CD4-positive, alpha-beta T cell treated with Interleukin-17A for 1 hour (primary cell): ENCODE measurements at regions not wholly inside any gene's neighbourhood (a gene's known extent, or its start where the extent isn't known, plus 50 kb on each side); places are given as distances from the start of the nearest gene placed in this dataset.

Experiments used
- DNase-seq: peaks from one replicate; pipeline ENCODE4 v3.0.0-alpha.2; 2020

DNA sequence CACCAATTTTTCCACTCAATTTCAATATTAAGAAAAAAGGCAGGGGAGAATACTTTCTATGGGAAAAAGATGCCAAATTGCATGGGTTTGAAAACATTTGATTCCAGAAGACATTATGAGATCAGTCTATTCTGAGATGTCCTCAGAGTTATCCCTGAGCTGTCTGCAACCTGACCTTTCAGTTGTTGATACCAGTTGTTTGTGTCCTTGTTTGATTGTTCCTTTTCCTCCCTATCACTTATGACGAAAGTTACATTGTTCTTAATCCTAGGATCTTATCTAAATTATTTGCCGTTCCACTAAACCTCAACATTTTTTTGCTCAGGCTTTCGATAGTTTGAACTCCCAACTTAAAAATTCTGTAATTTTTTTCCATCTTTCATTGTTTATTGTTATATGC lies 336.3 kb upstream of the NOVA1 start:
- DNase-seq = no peak

DNA sequence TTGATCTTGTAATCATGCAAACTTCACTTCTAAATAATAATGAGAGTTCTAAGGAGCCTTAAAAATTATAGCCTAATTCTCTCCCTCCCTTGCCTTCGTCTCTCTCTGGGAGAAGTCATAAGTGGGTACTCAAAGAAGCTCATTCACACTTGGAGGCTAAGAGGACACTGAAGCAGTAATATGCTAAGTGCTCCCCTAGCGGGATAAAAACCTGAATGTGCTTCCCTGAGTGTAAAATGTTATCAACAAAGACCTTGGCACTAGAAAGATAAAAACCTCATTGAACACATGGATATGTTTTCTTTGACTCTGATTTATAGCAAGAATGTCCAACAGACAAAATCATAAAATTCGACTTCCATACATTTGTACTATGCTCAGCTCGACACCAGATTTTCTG lies 337.9 kb upstream of the NOVA1 start:
- DNase-seq = no peak

DNA sequence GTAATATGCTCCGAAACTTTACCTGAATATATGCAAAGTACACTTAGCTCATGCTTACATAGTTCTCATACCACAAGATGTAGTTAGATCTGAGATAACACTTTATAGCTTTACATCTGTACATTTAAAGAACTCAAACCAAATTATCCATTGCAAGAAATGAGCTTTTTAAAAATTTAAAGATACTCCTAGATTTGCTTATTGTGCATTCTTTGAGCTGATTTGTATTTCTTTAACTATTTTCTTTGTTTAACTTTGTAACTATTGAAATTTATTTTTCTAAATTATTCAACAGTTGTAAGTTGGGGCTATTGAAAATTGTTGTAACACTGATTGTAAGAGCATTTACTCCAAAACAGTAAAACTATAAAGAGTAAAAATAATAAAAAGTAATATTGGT lies 340.2 kb upstream of the NOVA1 start:
- no peak for DNase-seq

DNA sequence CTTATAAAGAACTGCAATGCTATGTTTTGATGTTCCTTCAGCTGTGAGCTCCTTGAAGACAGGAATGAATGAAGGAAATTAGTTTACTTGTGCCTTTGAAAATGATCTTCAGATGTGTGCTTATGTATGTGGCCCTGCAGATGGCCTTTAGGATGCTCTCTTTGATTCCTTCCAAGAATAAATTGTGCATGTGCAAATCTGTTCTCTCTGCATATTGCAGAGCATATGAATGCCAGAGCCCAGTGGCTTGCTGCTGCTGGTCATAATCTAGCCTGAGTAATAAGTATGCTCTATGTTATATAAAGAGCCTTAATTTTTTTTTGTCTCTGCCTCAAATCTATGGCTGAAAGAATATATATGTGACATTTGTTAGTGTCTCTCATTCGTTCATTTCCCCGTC lies 341.9 kb upstream of the NOVA1 start:
- DNase-seq = no peak

DNA sequence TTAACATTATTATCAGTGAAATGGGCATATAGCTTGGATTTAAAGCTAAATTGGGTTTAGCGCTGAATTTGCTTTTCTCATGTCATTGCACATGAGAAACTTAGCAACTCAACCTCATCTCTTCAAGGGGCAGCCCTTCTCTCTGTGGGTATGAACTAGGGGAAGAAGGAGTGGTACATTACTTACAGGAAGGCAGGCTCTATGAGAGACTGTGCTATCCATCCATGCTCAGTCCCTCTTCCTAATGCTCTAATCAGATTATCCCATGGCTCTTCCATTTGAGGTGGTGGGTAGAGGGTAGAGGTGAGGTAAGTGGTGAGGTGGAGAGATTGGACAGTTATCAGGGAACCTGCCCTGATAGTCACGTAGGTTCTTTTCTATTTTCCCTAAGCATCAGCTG lies 343.7 kb upstream of the NOVA1 start:
- no peak for DNase-seq

DNA sequence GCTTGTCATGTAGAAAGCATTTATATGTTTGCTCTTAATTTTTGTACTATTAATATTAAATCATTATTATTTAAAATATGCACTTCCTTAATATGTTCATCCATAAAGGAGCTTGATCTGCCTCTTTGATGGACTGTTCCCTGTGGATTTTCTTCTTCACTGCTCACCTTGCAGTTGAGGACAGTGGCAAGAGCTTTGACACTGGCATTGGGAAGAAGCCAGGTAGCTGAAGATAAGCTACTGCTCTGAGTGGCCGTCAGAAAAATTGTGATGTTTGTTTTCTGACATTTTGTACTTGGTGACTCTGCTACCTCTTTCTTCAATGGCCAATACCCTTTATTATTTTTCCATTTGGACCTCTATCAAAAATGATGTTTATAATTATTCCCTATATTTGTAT lies 349.4 kb upstream of the NOVA1 start:
- DNase-seq = no peak

DNA sequence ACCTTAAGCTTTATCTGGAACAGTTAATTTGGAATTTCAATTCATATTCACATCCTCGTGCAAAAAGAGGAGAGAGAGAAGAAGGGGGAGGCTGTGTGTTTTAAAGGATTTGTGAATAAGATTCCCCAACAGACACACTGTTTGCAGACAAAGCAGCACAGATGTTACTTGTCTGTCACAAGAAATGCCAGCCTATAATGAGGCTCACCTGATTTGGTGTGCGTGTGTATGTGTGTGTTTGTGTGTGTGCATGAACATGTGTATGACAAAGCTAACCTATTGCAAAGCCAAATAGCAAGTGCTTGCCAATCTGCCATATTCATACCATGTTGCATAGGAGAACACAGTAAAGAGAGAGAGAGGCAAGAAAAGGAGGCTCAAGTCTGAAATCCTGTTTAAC lies 361.6 kb upstream of the NOVA1 start:
- DNase-seq = no peak

DNA sequence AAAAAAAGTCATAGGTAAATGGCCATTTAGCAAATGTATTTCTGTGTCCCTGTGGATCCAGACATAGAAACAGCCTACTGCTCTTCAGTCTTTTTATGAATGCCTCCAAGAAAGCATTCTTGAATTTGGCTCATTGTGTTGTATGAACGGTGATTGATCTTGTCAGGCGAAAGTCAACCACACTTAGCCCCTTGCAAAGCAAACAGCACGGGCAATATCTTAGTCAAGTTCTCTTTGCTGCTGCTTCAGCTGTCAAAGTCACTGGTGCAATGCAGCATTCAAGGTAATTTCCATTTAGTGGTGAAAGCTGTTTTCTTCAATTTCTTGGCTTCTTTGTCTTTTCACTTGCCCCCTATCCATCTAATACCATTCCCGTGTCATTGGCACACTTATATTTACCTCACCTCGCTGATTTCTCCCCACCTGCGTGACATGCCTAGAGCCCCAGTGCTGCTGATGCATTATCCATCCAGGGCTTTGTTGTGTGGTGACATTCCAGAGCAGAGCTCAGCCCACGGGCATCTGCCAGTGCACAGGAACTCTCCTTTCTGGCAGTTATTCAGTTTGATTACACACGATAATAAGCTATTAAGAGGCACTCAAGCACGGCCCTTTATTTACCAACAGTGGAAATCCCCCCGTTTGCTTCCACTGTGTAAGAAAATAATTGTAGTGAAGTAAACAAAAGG lies 362.3 kb upstream of the NOVA1 start:
- no peak for DNase-seq

DNA sequence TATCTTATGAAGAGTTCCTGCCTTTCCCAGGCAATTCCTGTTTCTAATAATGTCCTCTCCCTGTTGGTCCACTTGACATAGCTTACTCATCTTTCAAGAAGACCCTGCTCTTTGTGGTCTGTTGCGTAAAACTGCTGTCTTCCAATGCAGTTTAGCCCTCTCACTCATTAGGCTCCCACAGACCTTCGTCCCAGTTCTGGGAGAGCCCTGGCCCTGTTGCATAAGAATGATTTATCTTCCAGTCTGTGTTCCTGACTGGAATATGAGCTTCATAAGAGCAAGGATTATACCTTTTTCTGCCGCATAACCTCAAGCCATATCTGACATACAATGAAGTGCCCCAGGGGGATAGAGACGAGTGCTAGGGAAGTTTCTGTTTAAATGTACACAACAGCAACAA lies 365.9 kb upstream of the NOVA1 start:
- DNase-seq = no peak

DNA sequence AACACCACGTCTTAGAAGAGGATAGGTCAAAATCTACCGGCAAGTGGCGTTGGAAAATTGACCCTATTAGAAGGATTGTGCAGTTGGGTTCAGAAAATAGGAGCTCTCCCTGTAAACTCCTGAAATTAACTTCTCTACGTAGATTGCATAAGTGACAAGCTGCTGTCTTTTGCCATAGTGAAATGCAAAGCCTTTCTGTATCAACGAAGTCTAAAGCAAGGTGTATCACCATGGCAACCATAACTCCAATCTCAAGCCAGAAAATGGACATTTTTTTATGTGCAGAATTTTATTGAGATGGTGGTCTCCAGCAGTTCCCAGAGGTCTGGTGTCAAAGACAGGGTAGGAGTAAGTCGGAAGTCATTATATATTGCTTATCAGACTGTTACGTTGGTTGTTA lies 367.7 kb upstream of the NOVA1 start:
- DNase-seq = no peak

DNA sequence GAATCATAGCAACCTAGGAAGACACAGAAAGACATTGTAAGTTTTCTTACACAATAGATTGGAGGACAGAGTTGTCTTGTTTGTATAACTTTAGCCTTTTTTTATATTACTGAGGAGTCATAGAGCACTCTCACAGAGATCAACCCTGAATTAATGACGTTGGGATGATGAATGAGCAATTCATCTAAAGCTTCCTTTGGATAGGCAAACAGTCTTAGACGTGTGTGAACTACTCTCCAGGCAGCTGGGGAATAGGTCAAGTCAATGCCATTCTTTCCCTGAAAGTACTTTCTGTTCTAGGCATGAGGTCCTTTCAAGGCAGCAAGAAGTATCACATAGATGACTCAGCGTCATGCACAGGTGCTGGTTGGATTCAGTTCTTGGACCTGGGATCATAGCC lies 369.1 kb upstream of the NOVA1 start:
- DNase-seq = no peak

DNA sequence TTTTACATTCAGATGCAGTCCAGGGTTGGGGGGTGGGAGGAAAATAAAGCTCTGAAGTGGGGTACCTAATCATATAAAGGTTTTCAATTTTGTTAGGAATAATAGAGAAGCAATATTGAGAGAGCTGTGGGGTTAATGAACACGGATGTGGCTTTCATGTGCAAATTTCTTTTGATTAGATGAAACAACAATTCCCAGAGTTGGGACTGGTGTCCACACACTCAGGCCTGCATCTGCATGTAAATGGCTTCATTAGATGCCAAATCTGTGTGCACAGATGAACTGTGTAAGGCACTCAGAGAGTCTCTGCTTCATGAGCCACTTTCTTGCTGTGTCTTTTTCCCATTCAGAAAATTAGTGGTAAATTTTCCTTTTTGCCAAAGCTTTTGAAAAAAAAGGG lies 377.1 kb upstream of the NOVA1 start:
- no peak for DNase-seq

DNA sequence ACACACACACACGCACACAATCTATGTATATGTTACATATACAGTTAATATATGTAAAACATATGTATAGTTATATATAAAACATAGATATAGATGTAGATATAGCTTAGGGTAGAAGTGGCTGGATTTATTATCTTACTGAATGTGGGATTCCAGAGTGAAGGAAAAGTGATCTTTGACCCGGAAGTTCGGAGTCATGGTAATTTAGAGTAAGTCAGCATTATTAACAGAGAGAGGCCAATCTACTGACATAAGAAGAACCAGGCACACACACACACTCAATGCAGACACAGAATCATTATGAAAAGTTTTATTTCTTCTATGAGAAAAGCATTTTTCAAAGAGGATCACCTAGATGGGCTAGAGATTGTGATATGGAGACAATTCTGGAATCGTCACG lies 384.2 kb upstream of the NOVA1 start:
- no peak for DNase-seq

DNA sequence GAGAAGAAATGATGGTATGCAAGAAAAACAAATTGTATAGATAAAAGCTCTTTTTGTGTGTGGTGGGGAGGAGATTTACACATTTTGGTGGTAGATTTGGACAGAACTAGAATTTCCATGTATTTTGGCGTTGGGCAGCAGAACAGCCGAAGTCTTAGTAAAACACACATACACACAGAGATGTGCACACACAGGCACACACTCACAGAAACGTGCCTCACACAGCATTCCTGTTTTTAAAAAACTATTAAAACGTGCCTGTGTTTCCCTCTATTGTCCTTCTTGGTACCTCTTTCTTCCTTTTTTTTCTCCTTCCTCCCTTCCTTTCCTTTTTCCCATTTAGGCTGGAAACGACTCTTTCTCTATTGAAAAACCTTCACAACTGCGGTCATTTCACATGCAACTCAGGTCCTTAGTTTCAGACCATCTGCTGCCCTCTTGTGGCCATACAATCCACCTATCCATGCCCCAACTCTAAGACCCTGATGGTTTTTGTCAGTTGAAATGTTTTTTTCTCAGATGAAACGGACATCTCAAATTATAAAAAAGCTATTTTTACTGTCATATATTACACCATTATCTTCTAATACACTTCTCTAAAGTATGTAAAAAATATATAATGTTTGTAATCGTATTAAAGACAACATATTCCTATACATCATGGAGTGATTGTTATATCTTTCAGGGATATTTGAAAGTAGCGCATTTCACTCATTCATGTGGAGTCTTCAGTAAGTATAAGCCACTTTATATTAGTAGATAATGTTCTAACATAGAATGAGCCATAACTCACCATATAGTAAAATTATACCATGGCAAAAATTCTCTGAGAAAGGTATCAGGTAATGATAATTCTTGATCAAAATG lies 386.7 kb upstream of the NOVA1 start:
- DNase-seq = no peak

DNA sequence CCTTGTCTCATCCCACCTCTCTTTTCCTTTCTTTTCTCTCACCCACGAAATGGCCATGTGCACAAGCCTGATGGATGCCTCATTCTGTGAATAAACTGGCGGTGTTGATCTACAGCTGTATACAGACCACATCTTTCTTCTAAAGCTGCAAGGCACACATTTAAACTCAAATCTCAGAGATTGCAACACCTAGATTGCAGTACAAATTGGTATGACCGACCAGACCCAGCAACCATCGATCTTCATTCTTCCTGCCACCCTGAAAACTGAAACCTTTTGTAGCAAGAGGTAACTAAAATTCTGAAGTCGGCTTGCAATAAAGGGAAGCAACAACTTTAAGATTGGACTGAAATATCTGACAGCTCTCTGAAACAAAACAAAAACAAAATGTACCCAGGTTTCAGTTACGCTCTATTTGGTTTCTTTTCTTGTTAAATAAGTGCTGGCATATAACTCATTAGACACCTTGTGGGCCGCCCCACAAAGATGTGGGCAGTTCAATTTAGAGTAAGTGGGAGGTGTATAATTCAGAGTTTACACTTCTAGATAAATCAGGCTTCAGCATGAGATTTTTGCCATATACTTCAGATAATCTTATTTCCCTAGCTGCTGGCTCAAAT lies 390.0 kb upstream of the NOVA1 start:
- no peak for DNase-seq

DNA sequence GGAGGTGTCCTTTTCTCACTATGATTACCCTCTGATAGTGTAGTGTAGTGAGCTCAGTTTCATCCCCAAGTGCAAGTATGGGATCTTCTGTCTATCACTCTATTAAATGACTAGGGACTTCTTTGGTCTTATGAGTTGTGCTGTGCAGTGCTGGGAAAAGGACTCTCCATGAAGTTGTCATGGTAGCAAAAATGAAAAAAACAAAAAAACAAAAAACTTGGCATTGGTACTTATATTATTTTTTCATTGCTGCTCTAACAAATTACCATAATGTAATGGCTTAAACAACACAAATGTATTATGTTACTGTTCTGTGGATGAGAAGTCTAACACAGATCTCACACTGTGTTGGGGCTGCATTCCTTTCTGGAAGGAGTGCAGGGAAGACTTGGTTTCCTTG lies 393.1 kb upstream of the NOVA1 start:
- no peak for DNase-seq

DNA sequence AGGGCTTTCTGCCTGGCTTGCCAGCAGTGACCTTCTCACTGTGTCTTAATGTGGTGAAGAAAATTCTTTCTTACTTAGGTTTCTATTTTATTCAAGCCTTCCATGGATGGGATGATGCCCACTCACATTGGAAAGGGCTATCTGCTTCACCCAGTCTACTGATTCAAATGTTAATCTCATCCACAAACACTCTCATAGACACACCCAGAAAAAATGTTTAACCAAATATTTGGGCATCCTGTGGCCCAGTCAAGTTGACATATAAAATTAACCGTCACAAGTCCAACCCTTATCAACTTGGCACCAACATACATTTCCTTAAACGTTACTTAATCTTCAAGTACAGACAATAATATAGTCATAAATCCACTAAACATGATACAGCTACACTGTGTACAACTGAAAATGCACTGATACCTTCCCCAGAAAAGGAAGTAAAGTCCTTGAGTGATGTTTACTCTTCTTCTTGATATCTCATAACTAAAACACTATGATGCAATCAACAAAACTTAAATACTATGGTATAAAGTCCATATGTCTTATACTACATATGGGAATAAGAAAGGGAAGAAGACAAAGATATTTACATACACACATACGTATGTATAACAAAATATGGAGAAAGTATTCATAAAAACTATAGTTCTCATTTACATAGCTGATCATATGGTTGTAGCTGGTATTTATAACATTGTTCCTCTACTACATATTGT lies 394.7 kb upstream of the NOVA1 start:
- DNase-seq = no peak

DNA sequence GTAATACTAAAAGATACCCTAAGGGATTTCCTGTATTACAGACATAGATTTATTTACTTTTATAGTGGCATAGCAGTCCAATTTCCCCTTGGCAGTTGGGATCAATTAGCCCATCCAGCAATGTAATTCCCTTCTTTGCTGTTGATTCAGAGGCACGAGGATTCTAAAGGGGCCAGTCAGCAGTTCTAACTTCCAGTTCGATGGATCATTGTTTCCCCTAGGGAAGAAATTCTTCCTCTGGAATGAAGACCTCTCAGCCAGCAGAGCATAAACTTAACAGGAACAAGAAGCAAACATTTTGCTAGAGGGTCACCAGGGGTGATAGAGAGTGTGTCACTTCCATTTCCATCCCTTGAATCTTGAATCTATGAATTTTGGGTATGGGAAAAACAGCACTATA lies 395.7 kb upstream of the NOVA1 start:
- DNase-seq = no peak

DNA sequence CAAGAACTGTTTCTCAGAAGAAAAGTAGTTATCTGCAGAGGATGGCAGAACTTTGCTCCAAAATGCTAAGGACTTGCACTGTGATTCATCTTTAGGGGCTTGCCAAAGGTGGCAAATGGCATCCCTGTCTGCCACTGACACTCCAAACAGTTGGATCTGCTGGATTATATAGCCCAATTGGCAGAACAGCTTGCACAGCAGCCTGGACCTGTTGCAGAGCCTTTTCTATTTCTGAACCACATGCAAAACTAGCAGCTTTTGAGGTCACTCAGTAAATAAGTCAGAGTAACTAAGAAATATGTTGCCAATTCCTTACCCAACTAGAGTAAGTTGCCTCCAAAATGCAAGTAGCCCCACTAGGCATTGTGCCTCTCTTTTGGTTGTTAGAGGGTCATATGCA lies 397.5 kb upstream of the NOVA1 start:
- no peak for DNase-seq

DNA sequence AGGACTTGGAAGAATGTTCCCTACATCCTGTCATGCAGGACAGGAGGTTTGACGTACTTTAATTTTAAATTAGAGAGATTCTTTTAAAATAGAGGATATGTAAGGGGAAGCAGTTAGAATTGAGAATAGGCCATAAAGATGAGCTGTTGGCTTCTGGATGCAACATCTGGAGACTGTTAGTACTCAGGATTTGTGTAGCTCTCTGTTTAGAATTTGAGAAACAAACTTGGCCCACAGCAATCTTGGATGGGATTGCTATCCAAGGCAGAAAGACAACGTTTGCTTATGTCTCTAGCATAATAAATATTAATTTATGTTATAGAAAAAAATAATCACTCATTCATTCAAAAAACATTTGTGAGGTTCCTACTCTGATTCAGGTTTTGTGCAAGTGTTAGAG lies 398.4 kb upstream of the NOVA1 start:
- DNase-seq = no peak

DNA sequence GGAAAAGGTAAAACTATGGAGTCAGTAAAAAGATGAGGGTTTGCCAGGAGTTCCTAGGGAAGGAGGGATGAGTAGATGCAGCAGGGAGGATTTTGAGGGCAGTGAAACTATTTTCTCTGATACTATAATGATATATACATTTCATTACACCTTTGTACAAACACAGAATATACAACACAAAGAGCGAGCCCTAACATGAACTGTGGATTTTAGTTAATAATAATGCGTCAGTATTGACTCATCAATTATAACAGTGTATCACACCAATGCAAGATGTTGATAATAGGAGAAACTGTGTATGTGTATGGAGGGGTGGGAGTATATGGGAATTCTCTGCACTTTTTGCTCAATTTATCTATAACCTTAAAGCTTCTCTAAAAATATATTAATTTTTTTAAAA lies 404.3 kb upstream of the NOVA1 start:
- no peak for DNase-seq

DNA sequence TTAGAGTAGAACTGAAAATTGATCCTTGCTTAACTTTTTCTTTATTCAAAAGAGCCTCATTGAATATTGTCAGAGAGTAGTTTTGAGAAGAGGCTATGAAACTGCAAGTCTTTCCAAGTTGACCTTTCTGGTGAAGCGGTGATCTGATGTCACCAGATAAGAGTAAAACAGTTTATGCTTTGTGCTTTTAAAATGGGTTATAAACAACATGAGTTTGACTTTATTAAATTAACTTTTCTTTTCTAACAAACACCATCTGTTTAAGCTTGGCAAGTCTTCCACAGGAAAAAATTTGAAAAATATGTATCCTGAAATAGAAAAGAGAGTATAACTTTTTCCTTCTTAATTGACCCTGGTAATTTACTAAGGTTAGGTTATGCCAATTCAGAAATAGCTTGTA lies 408.7 kb upstream of the NOVA1 start:
- no peak for DNase-seq

DNA sequence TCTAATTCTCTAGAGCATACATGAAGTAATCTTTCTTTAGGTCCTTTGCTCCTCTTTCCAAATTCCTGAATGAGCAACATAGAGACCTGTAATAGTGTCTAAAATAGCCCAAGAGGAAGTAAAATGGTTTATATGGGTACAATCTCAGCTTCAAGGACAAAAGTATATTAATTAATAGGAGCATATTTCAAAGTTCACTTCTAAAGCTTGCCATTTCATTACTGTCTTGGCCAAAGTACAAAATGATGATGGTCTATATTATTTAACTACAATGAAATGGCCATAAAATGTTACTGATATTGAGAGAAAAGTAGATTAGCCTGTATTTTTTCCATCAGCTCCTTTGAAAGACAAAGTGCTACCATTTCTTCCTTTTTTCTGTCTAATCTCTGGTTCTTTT lies 410.4 kb upstream of the NOVA1 start:
- no peak for DNase-seq

DNA sequence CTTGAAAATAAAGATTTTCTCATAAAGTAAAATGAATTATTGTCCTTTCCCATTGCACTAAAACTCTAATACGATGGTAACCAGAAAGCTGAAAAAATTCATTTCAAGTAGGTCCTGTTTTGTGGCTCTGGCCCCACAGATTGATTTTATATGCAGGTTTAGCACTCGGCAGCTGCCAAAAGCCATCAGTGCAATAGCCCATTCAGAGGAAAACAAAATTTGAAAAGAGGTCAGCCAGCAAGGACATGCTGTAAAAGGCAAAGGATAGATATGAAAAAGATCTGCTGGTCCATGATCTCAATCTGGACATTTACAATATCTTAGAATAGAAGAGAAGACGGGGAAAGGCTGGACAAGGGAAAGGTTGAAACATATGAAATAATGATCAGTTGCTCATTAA lies 414.8 kb upstream of the NOVA1 start:
- no peak for DNase-seq
